ENCODE measurements at regions not wholly inside any gene's neighbourhood (a gene's known extent, or its start where the extent isn't known, plus 50 kb on each side); places are given as distances from the start of the nearest gene placed in this dataset.

- TF ChIP-seq CTCF (IDR thresholded peaks at IDR 0.05 in 4 of 5, conservative IDR thresholded peaks at IDR 0.05 in 1 of 5) = no peak
- TF ChIP-seq POLR2A (IDR thresholded peaks at IDR 0.05) = no peak
- intact Hi-C loops (cut with DNase I; ENCODE audit: low total_unique reads) = no loop called here
- Histone ChIP-seq H3K27ac (no peak overlapping the region), H3K36me3 (no peaks in the 10 kb centered on the region), H3K4me1 (no peaks in the 10 kb centered on the region), H3K27me3 (peaks cover 0 to 3% (median 0%) of the 10 kb centered on the region in 3 donors), H3K4me3 (no peak overlapping the region), H3K9me3 (peaks cover 0 to 3% (median 0%) of the 10 kb centered on the region in 3 donors)
- ATAC-seq (no peak), DNase-seq (no peak)
- in situ Hi-C loops (cut with MboI; ENCODE audit: low sequenced_read_pairs in 4 of 4) = no loop called here
These were observed 423.0 kb downstream of the IRS2 start for GRCh38 chr13:109363431-109363830.

GRCh38 chr13:109362616-109363015, 423.8 kb downstream of the IRS2 start:
- no peaks in the 10 kb centered on the region for H3K36me3 ChIP-seq
- intact Hi-C loops (cut with DNase I; ENCODE audit: low total_unique reads) (no loop called here), in situ Hi-C loops (cut with MboI; ENCODE audit: low sequenced_read_pairs in 4 of 4) (no loop called here)
- no peaks in the 10 kb centered on the region for H3K4me1 ChIP-seq
- H3K9me3 ChIP-seq = peaks cover 0 to 3% (median 0%) of the 10 kb centered on the region in 3 donors
- peaks cover 0 to 3% (median 0%) of the 10 kb centered on the region in 3 donors for H3K27me3 ChIP-seq
- no peak overlapping the region for H3K4me3 ChIP-seq
- ATAC-seq (no peak), DNase-seq (no peak)
- no peak overlapping the region for H3K27ac ChIP-seq
- TF ChIP-seq CTCF (IDR thresholded peaks at IDR 0.05 in 4 of 5, conservative IDR thresholded peaks at IDR 0.05 in 1 of 5) (no peak), POLR2A (IDR thresholded peaks at IDR 0.05) (no peak)

GRCh38 chr13:109361562-109362289, 424.7 kb downstream of the IRS2 start:
- intact Hi-C loops (cut with DNase I; ENCODE audit: low total_unique reads) (no loop called here), in situ Hi-C loops (cut with MboI; ENCODE audit: low sequenced_read_pairs in 4 of 4) (no loop called here)
- ATAC-seq = no peak

GRCh38 chr13:109357751-109358471, 428.5 kb downstream of the IRS2 start:
- H3K36me3 ChIP-seq = no peaks in the 10 kb centered on the region
- in situ Hi-C loops (cut with MboI; ENCODE audit: low sequenced_read_pairs in 4 of 4) (no loop called here), intact Hi-C loops (cut with DNase I; ENCODE audit: low total_unique reads) (no loop called here)
- no peaks in the 10 kb centered on the region for H3K27me3 ChIP-seq
- H3K27ac ChIP-seq = no peak overlapping the region
- TF ChIP-seq CTCF (IDR thresholded peaks at IDR 0.05 in 4 of 5, conservative IDR thresholded peaks at IDR 0.05 in 1 of 5) = no peak
- no peak for TF ChIP-seq POLR2A (IDR thresholded peaks at IDR 0.05)
- no peaks in the 10 kb centered on the region for H3K9me3 ChIP-seq
- H3K4me1 ChIP-seq = no peaks in the 10 kb centered on the region
- DNase-seq = no peak
- no peak overlapping the region for H3K4me3 ChIP-seq
- no peak for ATAC-seq

More at GRCh38 chr13:109361562-109362289, 424.7 kb downstream of the IRS2 start:
- H3K4me1 ChIP-seq = no peaks in the 10 kb centered on the region
- no peak for DNase-seq
- H3K9me3 ChIP-seq = peaks cover 0 to 3% (median 0%) of the 10 kb centered on the region in 3 donors
- no peaks in the 10 kb centered on the region for H3K27me3 ChIP-seq
- TF ChIP-seq POLR2A (IDR thresholded peaks at IDR 0.05) = no peak
- no peak for TF ChIP-seq CTCF (IDR thresholded peaks at IDR 0.05 in 4 of 5, conservative IDR thresholded peaks at IDR 0.05 in 1 of 5)
- no peak overlapping the region for H3K27ac ChIP-seq
- H3K4me3 ChIP-seq = no peak overlapping the region
- H3K36me3 ChIP-seq = no peaks in the 10 kb centered on the region

Data from gastrocnemius medialis (tissue), 4 donors.